Activated naive CD8-positive, alpha-beta T cell treated with anti-CD3 and anti-CD28 coated beads, Interleukin-2, amount 50 U/mL, for 24 hours (primary cell): ENCODE measurements at regions not wholly inside any gene's neighbourhood (a gene's known extent, or its start where the extent isn't known, plus 50 kb on each side); places are given as distances from the start of the nearest gene placed in this dataset.
A peak's percentile ranks its signal among the peaks of the same experiment; 100 is the strongest.
"Not testable (repeated sequence)": the region's sequence is repeated elsewhere in the genome, so short reads cannot be mapped to it uniquely, and the experiment has no call there.

ENCODE experiments used
- ATAC-seq: fragments of 150-1000 bp; cut with Tn5 transposase; one replicate; pipeline ENCODE4 v1.10.0; 2021
- DNase-seq: peaks from one replicate; pipeline ENCODE4 v3.0.0; 2021
- H3K27ac Mint-ChIP-seq: one replicate; pipeline ENCODE4 v1.8.0; 2021; ENCODE audit warnings: mild to moderate bottlenecking, mixed read lengths
- H3K27me3 Mint-ChIP-seq: one replicate; pipeline ENCODE4 v1.8.0; 2021; ENCODE audit warnings: mixed read lengths
- H3K36me3 Mint-ChIP-seq: one replicate; pipeline ENCODE4 v1.8.0; 2021; ENCODE audit warnings: low read depth, mixed read lengths
- H3K4me1 Mint-ChIP-seq: one replicate; pipeline ENCODE4 v1.8.0; 2021; ENCODE audit warnings: mixed read lengths
- H3K4me3 Mint-ChIP-seq: one replicate; pipeline ENCODE4 v1.8.0; 2021; ENCODE audit warnings: mild to moderate bottlenecking, moderate library complexity, mixed read lengths
- H3K9me3 Mint-ChIP-seq: one replicate; pipeline ENCODE4 v1.8.0; 2021; ENCODE audit warnings: mixed read lengths

DNA sequence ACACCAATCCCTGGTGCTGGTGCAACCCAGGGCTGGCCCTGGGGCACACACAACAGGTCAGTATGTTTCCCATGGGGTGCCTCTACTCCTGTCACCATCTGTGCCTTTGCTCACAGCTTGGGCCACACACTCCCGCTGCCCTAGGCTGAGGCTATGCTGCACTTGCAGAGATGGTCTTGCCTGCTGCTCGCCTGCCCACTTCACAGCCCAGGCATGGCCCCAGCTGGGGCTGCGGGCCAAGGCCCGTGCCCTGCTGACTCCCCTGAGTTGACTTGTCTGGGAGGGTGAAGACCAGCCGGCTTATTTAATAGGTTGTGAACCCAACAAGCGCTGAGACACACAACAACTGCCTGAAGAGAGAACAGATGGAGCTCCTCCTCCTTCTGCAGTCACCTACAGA lies 184.1 kb downstream of the ZNF33B start:
- Mint-ChIP-seq H3K27ac (no peak overlapping the region), H3K36me3 (no peaks in the 10 kb centered on the region), H3K4me1 (no peaks in the 10 kb centered on the region), H3K9me3 (peaks cover 19% of the 10 kb centered on the region), H3K4me3 (no peak overlapping the region), H3K27me3 (no peaks in the 10 kb centered on the region)
- ATAC-seq (no peak), DNase-seq (no peak)

DNA sequence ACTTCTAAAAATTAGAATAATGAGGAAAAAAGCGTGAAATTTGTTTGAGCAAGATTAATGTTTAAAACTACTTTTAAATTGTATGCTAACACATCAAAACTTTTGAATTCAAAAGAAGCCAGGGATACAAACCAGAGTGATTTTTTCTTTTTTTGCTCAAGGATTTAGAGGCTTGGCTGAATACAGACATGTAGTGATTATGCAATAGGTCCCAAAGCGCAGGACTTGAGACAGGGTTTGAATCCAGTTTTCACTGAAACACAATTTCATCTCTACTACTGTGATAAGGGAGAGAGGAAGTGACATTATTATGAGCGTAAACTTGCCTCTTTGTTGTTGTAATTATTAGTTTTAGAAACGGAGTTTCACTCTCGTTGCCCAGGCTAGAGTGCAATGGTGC lies 207.3 kb downstream of the ZNF33B start:
- Mint-ChIP-seq H3K36me3 (peaks cover 3% of the 10 kb centered on the region), H3K9me3 (no peaks in the 10 kb centered on the region), H3K27ac (no peak overlapping the region), H3K4me3 (no peak overlapping the region), H3K4me1 (no peaks in the 10 kb centered on the region), H3K27me3 (no peaks in the 10 kb centered on the region)
- ATAC-seq = no peak
- no peak for DNase-seq

DNA sequence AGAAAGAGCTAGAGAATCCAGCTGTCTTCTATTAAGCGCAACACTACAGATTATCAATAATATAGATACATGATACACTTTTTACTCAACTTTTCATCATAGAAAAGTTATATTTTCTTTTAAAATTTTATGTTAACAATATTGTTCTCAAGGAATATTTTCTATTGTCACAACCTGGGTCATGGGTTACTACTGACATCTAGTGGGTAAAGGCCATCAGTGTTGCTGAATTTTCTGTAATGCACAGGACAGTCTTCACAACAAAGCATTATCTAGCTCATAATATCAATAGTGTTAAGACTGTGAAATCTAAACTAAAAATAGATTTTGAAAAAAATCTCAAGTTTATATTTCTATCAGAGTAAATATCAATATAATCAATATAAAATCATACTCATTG lies 209.8 kb downstream of the ZNF33B start:
- Mint-ChIP-seq H3K36me3 (no peaks in the 10 kb centered on the region), H3K4me1 (no peaks in the 10 kb centered on the region), H3K9me3 (no peaks in the 10 kb centered on the region), H3K27me3 (peaks cover 3% of the 10 kb centered on the region), H3K27ac (no peak overlapping the region), H3K4me3 (no peak overlapping the region)
- ATAC-seq (no peak), DNase-seq (no peak)

DNA sequence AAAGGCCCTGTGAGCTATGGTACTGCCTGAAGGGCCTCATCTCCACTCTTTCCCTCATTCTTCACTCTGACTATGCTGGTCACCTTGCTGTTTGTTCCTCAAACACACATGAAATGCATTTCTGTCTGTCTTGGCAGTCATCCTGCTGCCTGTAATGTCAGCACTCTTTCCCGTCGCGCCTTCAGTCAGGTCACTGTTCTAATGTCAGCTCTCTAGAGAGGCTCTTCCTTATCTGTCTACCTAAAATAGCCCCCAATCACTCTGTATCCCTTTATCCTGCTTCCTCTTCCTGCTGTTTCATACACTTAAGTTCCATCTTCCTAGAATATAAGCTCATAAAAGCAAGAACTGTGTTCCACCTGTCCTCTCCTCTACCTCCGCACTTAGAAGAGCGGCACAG lies 215.5 kb downstream of the ZNF33B start:
- DNase-seq (no peak), ATAC-seq (no peak)
- no peak overlapping the region for H3K4me3 Mint-ChIP-seq
- H3K36me3 Mint-ChIP-seq = no peaks in the 10 kb centered on the region
- peaks cover 5% of the 10 kb centered on the region for H3K27me3 Mint-ChIP-seq
- no peak overlapping the region for H3K27ac Mint-ChIP-seq
- peaks cover 3% of the 10 kb centered on the region for H3K9me3 Mint-ChIP-seq
- H3K4me1 Mint-ChIP-seq = no peaks in the 10 kb centered on the region

DNA sequence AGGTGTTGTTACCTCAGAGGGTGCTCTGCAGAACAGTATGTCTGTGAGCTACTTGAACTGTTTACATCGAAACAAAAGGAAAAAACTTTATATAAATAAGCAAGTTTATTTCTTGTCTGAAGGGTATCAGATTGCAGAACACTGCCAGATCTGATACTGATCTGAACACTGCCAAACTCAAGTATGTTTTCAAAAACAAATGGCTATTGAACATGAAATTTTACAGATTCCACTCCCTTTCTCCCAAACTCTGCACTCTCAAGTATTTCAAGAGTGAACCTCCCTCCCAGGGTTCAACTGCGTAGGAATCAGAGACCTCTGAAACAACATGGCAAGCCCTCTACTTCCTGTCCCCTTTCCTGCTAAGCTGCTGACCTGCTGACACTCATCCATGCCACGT lies 216.6 kb downstream of the ZNF33B start:
- Mint-ChIP-seq H3K27me3 (peaks cover 5% of the 10 kb centered on the region), H3K4me1 (no peaks in the 10 kb centered on the region), H3K4me3 (no peak overlapping the region), H3K27ac (no peak overlapping the region), H3K36me3 (no peaks in the 10 kb centered on the region), H3K9me3 (peaks cover 3% of the 10 kb centered on the region)
- ATAC-seq (no peak), DNase-seq (no peak)

DNA sequence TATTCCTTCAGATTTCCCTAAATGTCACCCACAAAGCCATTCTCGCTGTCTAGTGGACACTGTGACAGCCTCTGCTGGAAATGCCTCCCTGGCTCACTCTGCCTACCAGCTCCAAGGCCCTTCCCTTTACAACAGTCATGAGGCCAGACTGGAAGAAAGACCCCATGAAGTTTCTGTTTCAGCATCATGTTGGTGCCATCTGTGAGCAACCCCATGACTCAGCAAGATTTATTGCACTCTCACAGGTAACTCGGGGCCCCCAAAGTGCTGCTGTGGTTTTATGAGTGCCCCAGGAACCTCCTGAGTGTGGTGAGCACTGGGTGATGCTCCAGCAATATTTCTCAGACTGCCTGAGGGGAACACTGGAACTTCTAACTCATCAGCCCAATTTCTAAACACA lies 218.6 kb downstream of the ZNF33B start:
- H3K27ac Mint-ChIP-seq = no peak overlapping the region
- H3K36me3 Mint-ChIP-seq = no peaks in the 10 kb centered on the region
- no peak for DNase-seq
- ATAC-seq = no peak
- peaks cover 3% of the 10 kb centered on the region for H3K9me3 Mint-ChIP-seq
- peaks cover 5% of the 10 kb centered on the region for H3K27me3 Mint-ChIP-seq
- no peak overlapping the region for H3K4me3 Mint-ChIP-seq
- no peaks in the 10 kb centered on the region for H3K4me1 Mint-ChIP-seq

DNA sequence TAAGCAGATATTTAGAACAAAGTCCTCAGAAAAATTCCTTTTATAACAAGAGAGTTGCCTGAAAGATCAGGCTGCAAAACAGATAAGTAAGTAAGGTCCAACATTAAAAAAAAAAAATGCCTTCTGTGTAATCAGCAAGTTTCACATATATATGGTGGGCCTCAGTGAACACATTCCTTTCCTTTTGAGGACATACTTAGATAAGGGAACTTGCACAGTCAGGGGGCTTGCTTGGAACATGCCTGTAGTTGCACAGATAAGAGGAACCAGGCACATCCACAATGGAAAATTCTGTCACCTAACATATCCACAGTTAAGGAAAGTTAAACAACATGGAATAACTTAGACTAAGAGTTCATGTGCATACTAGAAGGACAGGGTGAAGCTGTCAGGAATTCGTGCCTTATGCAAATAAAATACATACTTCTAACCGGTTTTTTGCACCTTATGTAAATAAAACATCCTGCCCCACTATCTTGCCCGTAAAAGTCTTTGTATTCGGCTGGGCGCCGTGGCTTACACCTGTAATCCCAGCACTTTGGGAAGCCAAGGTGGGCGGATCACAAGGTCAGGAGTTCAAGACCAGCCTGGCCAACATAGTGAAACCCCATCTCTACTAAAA lies 257.3 kb downstream of the ZNF33B start:
- no peak overlapping the region for H3K4me3 Mint-ChIP-seq

DNA sequence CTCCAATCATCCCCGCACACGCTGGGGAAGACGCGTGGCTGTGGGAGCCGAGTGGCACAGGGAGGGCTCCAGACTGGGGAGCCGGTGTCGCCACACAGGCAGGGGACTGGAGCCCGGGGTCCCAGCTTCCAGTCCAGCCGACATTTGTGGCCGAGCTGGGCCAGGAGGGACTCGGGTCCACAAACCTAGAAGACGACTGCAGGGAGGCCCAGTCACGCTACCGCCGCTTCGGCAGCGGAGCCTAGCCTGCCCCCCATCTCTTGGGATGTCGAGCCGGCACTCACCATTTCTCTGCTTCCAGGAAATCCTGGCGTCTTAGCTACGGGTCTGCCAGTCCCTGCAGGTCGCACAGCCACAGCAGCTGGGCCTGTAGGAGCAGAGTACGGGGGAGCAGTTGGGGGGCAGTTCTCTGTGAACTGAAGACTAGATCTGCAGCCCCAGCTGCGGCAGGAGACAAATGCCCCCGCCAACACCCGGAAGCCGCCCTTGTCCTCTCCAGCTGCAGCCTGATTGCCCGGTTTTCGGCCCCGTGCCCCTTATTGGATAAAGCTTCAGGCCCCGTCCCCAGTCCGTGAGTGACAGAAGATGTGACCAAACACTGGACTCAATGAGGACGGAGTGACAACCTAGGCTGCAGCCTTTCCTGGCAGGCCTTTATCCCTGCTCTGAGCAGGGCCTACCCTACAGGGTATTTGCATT lies 270.7 kb downstream of the ZNF33B start:
- ATAC-seq (peak; percentile 52), DNase-seq (peak; percentile 8)
- Mint-ChIP-seq H3K27ac (no peak overlapping the region), H3K27me3 (peaks cover 3% of the 10 kb centered on the region), H3K4me3 (peak overlapping the region; percentile 43), H3K36me3 (peaks cover 2% of the 10 kb centered on the region), H3K9me3 (peaks cover 25% of the 10 kb centered on the region), H3K4me1 (no peaks in the 10 kb centered on the region)

More for the DNA sequence above, 257.3 kb downstream of the ZNF33B start:
- Mint-ChIP-seq H3K9me3 (peaks cover 11% of the 10 kb centered on the region), H3K27me3 (no peaks in the 10 kb centered on the region), H3K27ac (no peak overlapping the region), H3K36me3 (no peaks in the 10 kb centered on the region), H3K4me1 (no peaks in the 10 kb centered on the region)
- no peak for ATAC-seq
- no peak for DNase-seq

DNA sequence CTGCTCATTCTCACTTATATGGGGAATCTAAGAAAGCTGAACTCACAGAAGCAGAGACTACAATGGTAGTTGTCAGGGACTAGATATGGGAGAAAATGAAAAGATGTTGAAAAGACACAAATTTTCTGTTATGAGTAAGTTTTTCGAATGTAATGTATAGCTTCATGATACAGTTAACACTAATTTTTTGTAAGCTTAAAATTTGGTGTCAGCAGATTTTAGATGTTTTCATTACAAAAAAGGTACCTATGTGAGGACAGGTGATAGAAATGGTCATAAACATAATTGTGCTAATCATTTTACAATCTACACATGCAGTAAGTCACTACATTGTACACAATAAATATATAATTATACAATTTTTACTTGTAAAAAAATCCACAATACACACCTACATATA lies 286.6 kb downstream of the ZNF33B start:
- ATAC-seq (no peak), DNase-seq (no peak)
- H3K27ac Mint-ChIP-seq = no peak overlapping the region
- peaks cover 27% of the 10 kb centered on the region for H3K9me3 Mint-ChIP-seq
- no peaks in the 10 kb centered on the region for H3K27me3 Mint-ChIP-seq
- no peaks in the 10 kb centered on the region for H3K4me1 Mint-ChIP-seq
- no peaks in the 10 kb centered on the region for H3K36me3 Mint-ChIP-seq
- H3K4me3 Mint-ChIP-seq = no peak overlapping the region

DNA sequence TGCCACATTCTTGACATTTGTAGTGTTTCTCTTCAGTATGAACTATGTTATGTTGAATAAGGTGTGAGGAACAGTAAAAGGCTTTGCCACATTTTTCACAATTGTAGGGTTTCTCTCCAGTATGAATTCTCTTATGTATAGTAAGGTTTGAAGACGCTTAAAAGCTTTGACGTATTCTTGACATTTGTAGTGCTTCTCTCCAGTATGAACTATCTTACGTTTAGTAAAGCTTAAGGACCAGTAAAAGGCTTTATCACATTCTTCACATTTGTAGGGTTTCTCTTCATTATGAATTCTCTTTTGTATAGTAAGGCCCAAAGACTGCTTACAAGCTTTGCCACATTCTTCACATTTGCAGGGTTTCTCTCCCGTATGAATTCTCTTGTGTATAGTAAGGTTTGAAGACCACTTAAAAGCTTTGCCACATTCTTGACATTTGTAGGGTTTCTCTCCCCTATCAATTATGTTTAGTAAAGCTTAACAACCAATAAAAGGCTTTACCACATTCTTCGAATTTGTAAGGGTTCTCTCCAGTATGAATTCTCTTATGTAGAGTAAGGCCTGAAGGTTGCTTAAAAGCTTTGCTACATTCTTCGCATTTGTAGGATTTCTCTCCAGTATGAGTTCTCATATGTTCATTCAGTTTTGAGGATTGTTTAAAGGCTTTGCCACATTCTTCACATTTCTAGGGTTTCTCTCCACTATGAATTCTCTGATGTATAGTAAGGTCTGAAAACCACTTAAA lies 301.6 kb downstream of the ZNF33B start:
- not testable (repeated sequence) for H3K27me3 Mint-ChIP-seq
- H3K36me3 Mint-ChIP-seq = peaks cover 23% of the 10 kb centered on the region

DNA sequence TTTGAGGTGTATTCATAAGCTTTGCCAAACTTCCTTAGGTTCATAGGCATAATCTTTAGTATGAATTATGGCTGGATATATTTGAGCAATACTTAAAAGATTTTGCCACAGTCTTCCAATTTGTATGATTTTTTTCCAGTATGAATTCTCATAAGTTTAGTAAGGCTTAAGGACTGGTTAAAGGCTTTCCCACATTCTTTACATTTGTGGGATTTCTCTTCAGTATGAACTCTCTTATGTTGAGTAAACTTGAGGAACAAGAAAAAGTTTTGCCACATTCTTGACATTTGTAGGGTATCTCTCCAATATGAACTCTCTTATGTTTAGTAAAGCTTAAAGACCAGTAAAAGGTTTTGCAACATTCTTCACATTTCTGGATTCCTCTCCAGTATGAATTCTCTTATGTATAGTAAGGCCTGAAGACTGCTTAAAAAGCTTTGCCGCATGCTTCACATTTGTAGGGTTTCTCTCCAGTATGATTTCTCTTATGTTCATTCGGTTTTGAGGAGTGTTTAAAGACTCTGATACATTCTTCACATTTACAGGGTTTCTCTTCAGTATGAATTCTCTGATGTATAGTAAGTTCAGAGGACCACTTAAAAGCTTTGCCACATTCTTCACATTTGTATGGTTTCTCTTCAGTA lies 302.6 kb downstream of the ZNF33B start:
- not testable (repeated sequence) for ATAC-seq, DNase-seq, H3K4me3 Mint-ChIP-seq, H3K4me1 Mint-ChIP-seq, H3K27ac Mint-ChIP-seq, H3K27me3 Mint-ChIP-seq
- peaks cover 25% of the 10 kb centered on the region for H3K36me3 Mint-ChIP-seq
- H3K9me3 Mint-ChIP-seq = peaks cover 60% of the 10 kb centered on the region

More for the DNA sequence above, 301.6 kb downstream of the ZNF33B start:
- H3K27ac Mint-ChIP-seq, H3K4me1 Mint-ChIP-seq, DNase-seq, ATAC-seq, H3K4me3 Mint-ChIP-seq: not testable (repeated sequence)
- peaks cover 54% of the 10 kb centered on the region for H3K9me3 Mint-ChIP-seq

DNA sequence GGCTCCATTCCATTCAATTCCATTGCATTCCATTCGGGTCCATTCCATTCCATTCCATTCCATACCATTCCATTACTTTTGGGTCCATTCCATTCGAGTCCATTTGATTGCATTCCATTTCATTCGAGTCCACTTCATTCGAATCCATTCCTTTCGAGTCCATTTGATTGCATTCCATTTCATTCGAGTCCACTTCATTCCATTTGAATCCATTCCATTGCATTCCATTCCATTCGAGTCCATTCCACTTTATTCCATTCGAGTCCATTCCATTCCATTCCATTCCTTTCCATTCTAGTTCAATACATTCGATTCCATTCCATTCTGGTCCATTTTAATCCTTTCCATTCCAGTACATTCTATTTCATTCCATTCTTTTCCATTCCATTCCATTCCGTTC lies 334.0 kb downstream of the ZNF33B start:
- Mint-ChIP-seq H3K9me3 (peaks cover 97% of the 10 kb centered on the region), H3K36me3 (peaks cover 88% of the 10 kb centered on the region), H3K27me3 (no peaks in the 10 kb centered on the region), H3K27ac (no peak overlapping the region), H3K4me1 (no peaks in the 10 kb centered on the region), H3K4me3 (no peak overlapping the region)
- ATAC-seq (no peak), DNase-seq (no peak)

DNA sequence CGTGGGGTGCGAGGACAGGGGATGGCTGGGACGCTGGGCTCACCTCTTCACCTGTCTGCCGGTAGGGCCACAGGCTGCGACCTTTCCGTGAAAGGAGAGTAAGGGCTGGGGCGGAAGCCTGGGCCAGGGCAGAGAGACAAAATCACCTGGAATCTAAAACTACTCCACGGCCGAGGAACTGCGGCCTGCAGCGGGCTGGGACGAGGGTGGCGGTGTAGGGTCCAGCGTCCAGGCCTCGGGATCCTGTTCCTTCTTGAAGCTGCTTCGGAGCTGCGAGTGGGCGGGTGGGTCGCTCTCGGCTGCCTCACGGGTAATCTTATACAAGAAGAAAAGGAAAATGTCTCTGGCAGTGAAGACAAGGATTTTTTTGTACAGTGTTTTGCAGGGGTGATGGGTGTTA lies 356.5 kb downstream of the ZNF33B start:
- not testable (repeated sequence) for ATAC-seq

DNA sequence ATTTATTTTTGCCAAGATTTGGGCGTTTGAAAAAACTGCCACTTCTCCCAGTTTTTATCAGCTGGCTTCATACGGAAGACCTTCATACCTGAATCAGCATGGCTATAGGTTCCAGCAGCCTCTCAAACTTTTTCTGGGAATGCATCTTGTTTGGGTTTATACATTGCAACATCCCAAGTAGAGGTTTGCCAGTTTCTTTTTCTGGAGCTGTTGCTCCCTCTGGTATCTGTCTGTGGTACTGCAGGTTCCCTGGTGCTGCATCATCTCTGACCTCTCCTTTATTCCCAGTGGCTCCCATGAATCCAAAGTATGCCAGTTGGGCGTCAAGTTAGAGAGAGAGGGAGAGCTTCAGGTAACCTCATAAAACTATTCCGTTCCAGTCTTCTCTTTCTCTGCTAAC lies 368.6 kb downstream of the ZNF33B start:
- H3K4me3 Mint-ChIP-seq, H3K27me3 Mint-ChIP-seq, H3K36me3 Mint-ChIP-seq, ATAC-seq, H3K4me1 Mint-ChIP-seq, H3K27ac Mint-ChIP-seq, DNase-seq: not testable (repeated sequence)
- H3K9me3 Mint-ChIP-seq = peaks cover 14% of the 10 kb centered on the region

More for the DNA sequence above, 356.5 kb downstream of the ZNF33B start:
- not testable (repeated sequence) for H3K27me3 Mint-ChIP-seq, H3K27ac Mint-ChIP-seq, DNase-seq, H3K9me3 Mint-ChIP-seq, H3K4me3 Mint-ChIP-seq, H3K4me1 Mint-ChIP-seq, H3K36me3 Mint-ChIP-seq

DNA sequence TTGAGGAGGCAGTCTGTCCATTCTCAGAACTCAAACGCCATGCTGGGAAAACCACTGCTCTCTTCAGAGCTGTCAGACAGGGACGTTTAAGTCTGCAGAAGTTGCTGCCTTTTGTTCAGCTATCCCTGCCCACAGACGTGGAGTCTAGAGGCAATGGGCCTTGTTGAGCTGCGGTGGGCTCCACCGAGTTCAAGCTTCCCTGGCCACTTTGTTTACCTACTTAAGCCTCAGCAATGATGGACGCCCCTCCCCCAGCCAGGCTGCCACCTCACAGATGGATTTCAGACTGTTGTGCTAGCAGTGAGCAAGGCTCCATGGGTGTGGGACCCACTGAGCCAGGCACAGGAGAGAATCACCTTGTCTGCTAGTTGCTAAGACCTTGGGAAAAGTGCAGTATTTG lies 375.1 kb downstream of the ZNF33B start:
- ATAC-seq, H3K27me3 Mint-ChIP-seq, H3K27ac Mint-ChIP-seq, DNase-seq, H3K4me3 Mint-ChIP-seq, H3K4me1 Mint-ChIP-seq, H3K36me3 Mint-ChIP-seq: not testable (repeated sequence)
- H3K9me3 Mint-ChIP-seq = peaks cover 13% of the 10 kb centered on the region
